HG02623 (cell line): ENCODE measurements at regions not wholly inside any gene's neighbourhood (a gene's known extent, or its start where the extent isn't known, plus 50 kb on each side); places are given as distances from the start of the nearest gene placed in this dataset.

Source experiments
- ATAC-seq: cut with Tn5 transposase; IDR thresholded peaks from one replicate; pipeline ENCODE4 v1.9.1; 2021; ENCODE audit warnings: moderate library complexity; ENCODE audit not compliant: unreplicated experiment

DNA sequence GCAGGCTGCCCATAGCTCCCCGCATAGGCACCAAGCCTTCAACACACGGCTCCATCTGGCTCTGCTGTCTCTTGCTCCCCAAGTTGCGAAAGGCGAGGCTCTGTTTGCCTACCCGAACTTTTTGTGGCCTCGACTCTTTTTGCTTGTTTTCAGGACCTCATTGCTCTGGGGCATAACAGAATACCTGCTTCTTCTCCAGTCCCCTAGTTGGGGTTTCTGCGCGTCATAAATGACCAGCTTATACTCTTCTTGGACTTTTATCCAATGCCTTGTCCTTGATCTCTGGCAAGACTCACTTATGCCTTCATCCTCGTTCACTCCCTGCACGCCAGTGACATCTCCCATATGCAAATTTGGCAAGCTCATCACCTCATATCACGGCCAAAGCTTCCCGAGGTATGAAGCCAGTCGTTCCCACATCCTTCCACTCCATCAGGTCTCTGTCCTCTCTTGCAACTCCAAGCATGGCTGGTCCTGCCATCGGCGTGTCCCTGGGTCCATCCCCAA, 238.8 kb upstream of the ADAMTS16 start:
- ATAC-seq = no peak

DNA sequence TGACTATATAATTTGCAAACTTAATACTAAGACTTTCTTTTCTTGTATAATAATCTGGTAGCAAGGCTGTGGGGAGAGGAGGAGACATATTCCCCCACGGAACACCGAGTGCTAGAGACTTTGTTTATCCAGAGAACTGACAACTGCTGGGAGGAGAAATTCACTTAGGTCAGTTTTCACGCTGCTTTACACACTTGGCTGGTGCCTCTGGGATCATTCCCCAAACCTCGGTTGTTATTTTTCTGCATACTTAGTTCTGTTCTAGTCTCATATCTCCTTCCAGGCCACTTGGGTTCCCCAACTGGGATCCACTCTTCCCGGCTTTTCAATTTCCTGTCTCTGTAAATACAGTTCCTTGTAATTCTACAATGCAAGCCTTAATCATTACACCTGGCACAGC, 238.2 kb upstream of the ADAMTS16 start:
- no peak for ATAC-seq

DNA sequence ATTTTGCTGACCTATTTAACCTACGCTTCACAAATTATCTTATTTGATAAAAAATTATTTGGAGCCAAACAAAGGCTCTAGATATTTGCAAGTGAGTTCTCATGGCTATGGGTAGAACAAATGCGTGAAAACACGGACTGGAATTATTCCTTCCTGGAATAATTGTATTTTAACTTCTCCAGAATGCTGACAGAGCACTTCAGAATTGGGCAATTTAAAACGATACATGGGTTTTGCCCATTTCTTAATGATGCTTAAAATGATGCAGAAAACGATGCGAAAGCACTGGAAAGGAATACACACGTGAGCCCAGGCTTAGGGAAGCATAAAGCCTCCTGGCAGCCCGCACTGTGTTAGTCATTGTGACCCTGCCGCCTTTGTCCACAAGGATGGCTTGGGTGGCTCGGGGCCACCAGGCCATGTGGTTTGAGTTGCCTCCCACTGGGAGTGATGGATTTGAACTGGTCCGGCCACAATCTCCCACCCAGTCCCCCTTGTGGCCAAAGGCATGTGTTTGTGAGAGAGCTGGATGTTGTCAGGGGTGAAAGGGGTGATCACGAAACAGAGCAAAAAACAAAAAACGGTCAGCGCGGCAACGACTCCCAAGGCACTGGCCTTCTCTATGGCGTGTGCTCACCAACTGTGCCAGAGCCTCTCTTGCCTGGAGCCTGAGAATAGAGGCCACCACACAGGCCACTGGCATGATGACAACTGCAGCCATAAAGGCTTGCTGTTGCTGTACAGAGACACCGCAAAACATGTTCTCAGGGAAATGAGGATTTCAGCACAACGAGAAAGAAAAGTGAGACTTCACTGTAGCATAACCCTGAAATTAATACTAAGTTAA, 234.2 kb upstream of the ADAMTS16 start:
- no peak for ATAC-seq

DNA sequence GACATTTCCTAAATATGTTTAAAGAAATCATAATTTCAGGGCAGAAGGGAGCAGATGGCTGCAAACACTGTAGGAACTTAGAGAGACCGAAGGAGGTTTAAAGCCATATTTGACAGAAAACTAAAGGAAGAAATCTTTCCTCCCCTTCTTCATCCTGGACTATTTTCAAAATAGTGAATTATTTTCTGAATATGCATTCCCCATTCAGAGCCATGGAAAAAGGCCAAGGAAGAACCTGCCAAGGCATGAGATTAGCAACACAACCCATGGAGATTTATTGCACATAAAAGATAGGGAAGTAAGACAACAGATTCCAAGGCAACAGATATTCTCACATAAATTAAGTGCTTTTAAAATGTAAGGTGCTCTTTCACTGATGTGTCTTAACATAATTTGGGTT, 233.3 kb upstream of the ADAMTS16 start:
- ATAC-seq = no peak

DNA sequence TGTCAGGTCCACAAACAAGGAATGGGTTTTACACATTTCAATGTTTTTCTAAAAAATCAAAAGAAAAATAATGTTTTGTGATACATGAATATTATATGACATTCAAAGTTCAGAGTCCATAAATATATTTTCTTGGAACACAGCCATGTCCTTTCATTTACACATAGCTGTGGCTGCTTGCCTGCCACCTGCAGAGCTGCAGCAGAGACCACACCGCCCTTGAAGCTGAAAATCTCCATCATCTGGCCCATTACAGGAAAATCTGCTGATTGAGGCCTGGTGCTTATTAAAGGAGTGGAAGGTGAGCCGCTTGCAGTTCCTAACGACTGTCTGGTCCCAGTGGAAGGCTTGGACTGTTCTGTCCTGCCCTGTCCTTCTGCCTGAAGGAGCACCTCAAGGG, 232.6 kb upstream of the ADAMTS16 start:
- ATAC-seq = no peak

DNA sequence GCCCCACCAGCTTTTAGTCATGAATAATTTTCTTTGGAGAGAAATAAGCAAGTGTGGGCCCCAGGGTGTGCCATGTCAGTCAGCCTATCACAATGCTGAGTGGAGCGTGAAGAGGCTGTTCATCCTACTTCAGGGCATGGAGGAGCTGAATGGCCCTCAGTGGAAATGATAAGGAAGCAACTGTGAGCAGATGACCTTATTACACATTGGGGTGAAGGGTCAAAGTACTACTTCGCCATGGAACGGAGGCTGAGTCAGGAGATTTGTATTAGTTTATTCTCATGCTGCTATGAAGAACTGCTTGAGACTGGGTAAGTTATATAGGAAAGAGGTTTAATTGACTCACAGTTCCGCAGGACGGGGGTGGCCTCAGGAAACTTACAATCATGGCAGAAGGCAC, 231.0 kb upstream of the ADAMTS16 start:
- no peak for ATAC-seq

DNA sequence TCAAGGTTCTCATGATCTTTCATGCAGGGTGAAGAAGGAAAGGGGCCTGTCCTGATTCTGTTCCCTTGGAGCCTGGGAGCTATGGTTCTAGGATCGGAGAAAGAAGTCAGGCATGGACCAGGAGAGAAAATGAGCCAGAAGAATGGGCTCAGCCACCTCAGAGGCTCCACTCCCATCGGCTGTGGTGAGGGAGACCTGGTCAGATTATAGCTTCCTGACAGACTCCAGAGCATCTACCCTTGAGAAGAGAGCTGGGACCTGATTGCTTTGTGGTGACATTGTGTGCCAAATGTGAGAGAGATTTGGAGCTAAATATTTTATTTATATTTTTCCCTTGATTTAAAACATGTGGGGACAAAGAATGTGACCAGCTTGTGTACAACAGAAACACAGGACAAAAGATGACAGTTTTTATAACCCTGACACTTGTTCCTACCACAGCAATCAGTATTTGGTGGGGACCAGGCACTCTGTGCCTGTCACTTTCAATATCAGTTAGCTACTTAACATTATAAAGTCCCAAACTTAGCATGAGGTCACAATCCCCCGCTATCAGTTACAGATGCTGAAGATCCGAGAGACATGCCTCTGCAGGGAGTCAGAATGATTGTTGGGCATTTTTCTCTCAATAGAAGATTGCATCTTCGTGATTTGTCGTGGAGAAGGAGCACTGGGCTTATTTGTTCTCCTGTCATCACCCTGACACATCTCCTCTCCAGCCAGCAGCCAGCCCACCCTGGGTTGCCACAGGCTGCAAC, 228.3 kb upstream of the ADAMTS16 start:
- ATAC-seq = no peak

DNA sequence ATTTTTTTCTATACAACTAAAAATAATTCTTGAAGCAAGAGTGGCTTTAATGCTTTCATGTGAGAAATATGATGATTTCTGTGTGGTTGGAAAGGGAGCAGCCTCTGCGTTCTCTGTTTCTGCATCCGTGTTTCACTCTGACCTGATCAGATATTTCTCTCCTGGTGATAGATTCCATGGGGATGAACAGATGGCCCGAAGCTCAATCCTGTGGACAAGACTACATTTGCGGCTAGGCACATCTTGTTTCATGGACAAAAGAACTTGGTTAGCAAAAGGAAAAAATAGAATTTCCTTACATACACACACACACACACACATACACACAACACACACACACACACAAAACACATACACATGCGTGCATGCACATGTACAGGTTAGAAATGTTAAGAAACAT, 218.2 kb upstream of the ADAMTS16 start:
- ATAC-seq = no peak

DNA sequence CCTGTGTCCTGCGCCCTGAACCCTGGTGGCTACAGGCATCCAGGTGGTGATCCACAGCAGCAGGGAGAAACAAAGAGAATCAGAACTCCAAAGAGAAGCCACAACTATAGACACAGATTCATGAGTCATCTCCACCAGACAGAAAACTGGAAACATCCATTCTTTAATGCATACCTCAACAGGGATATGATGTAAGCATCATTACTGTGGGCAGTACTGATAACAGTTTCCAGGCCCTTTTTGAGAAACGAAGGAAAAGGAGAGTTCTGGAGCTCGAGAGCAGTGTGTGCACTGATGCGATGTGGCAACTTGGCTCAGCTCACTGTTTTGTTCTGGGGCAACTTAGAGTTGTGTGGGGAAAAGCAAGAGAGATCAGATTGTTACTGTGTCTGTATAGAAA, 215.6 kb upstream of the ADAMTS16 start:
- no peak for ATAC-seq

DNA sequence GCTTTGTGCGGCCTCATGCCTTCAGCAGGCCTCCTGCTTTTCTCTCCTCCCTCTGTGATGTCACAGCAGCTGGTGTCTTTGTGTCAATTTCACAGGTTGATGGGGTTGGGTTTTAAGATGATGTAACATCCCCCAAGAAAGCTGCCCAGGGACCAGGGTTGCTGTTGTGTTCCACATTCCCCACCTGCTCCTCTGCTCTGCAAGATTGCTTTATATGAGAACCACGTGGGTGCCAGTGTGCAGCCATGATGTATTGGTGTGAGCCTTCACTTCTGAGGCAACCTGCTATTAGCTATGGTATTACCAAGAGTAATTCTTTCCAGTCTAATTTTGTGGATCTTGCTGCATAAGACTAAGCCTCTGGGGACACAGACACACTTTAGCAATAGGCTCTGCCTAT, 213.0 kb upstream of the ADAMTS16 start:
- no peak for ATAC-seq

DNA sequence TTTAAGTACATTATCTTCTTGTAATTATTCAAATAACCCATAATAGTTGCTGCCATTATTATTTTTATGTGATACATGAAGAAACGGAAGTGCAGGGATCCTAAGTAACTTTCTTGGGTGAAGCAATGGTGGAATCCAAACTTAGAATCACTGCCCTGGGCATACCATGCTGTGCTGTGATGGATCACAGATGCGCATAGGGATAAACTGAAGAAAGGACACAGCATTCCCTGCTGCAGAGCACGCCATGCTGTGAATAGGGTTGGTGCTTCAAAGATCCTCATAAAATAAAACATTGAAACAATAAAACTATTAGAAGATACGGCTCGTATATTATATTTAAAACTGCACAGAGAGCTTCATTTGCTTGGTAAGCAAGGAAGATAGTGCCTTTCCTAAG, 211.7 kb upstream of the ADAMTS16 start:
- no peak for ATAC-seq

DNA sequence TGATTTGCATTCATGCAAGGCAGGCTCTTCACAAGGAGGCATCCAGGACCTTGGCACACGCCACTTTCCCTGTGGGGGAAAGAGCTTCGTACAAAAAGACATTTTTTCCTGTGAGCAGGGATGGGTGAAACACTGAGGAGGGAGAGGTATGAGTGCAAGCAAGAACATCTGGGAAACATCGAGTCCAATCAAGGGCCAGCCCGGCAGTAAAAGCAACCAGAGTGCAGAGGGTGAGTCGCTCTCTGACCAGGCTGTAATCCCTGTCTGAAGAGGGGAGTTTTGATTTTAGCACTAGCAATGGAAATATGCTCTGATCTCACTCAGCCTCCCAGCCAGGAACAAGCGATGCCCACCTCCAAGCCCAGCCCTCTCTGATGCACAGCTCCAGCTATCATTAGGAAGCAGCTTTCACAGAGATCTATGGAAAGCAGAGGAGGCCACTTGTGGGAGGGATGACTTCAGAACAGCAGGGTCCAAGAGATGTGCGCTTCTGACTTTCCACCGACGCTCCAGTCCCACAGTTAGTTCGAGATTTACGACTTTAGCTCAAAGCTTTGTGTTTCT, 211.0 kb upstream of the ADAMTS16 start:
- ATAC-seq = no peak

DNA sequence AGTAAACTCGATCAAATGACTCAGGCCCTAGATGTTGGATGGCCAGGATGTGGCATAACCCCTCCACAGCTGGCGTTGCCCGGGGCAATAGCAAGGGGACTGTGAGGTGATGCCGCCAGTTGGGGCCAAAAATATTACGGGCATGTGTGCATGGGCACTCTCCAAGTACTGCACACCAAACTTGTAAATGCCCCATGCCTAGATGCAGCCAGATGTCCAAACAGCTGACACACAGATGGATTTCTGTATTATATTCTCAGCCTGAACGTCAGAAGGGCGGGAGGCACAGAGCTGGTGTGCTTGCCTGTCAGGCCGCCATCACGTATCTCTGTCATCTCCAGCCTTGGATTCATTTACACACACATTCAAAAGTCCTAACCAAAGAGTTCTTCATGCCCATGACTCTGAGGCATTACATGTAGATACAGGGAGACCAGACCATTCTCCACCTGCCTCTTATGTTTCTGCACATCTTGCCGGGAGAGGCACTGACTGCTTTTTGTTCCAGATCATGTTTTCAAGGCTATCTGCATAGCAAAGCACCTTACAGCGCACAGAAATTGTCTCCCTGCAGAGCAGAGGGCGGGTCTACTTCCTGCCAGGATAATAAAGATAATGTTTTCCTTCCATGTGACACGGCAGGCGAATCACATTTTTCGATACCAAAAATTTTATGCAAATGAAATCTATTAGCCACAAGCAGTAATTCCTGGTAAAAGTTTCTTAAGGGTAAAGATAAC, 200.9 kb upstream of the ADAMTS16 start:
- no peak for ATAC-seq

DNA sequence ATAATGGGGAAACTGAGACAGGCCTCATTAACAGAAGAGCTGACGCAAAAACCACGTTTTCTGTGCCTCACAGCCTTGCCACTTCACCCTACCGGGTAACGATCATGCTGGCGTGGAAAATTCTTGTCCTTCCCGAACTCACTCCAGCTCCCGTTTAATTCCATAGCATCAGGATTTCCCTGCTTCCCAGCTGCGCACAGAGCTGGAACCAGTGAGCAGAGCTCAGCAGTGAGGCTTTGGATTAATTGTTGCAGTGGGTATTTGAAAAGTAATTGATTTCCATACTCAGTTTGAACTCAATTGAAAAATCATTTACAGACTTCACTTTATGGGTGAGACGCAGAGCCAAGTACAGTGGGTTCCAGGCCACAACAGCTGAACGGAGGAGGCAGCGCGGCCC, 199.0 kb upstream of the ADAMTS16 start:
- ATAC-seq = no peak

DNA sequence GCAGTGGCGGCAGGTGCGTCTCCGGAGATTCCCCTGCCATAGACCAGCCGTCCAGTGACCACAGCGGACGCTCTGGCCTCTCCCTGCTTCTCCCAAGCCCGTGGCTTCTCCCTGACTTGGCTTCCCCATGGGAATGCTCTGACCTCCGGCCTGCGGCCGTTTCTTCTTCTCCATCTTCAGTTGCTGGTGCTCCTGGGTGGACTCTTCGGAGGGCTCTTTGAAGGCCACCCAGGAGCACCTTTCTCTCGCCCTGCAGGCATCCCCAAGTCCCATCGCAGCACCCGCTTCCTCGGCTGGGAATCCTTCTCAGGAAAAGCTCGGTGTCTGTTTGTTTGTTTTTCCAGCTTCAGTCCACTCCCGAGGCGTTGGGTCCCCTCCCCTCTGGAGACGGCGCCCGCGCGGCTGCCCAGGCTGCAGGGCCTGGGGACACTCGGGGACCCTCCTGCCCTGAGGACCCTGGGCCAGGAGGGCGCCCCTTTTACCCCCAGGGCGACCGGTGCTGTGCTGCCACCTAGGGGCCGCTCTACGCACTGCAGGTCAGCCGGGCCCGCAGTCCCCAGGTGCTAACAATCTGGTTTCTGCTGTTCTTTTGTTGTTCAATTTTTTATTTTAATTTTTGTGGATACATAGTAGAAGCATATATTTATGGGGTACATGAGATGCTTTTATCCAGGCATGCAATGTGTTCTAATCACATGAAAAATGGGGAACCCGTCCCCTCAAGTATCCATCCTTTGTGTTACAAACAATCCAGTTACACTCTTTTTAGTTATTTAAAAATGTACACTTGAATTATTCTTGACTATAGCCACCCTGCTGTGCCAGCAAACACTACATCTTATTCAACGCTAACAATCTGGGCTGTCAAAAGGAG, 197.9 kb upstream of the ADAMTS16 start:
- no peak for ATAC-seq

DNA sequence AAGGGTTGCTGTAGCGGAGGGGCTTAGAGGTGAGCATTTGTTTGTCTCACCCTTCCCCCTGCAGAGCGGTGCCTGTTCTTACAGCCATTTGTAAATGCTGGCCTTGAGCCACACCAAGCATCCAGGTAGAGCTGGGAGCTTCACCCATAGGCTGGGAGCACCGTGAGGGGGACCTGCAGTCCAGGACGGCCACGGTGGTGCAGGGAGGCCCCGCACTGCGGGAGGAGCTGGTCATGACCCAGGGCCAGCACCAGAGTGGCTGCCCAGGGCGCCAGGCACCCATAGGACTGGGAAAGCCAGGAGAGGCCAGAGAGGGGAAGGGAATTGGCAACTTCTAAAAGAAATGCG, 197.3 kb upstream of the ADAMTS16 start:
- ATAC-seq = no peak

DNA sequence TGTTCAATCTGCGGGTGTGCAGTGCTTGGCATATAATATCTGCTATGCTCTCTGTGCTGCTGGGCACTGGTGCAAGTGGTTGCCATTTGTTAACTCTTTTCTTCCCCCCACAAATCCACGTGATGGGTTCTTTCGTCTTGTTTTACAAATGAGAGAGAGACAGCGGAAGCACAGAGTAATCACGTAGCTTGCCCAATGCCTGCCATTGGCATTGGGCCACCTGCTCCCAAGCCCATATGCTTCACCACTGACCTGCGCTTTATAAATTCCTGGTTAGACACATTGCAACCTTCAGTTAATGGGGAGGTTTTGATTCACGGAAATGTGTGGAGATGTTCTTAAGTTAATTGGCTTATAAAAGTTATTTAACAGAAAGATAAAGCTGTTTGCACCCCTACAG, 194.8 kb upstream of the ADAMTS16 start:
- no peak for ATAC-seq

DNA sequence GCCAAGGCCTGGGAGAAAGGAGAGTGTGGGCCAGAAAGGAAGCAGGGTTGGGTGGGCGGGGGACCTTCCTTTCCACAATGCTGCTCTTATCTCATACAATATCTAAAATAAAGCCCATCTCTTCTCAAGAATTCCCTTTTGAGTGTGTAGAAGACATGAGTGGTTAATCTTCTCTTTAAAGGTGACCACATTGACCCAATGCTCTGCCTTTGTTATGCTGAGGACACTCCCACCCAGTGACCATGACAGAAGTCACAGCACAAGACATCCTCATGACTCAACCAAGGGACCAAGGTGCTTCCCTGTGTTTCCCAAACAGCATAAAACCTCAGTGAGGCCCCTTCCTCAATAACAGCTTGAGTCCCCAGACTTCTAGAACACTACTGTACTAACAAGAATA, 193.0 kb upstream of the ADAMTS16 start:
- ATAC-seq = no peak

DNA sequence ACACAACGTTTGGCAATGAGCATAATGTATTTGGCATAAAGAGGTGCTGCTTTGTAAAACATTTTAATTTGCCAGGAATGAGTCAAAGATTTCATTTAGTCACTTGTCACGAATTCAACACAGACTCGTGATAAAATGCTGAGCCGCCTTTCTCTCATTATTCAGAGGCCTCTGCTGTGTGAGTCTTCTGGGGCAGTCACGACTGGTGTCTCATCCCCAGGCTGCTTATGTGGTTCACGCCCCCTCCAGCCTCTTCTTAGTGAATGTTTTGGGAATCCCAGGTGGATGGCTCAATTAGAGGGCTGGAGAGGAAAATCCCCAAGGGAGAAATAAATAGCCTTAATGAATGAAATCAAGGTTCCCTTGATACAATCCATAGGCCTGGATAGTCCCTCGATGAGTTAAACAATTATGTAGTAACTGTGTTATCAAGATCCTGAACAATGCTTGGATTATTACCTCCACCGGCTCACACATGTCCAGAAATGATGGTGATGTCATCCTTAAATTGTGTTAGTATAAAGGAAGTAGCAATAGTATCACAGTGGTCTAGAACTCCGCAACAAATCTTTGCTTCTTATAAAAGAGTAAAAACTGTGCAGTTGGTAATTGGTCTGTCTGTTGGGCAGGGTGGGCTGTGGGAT, 192.1 kb upstream of the ADAMTS16 start:
- ATAC-seq = no peak

DNA sequence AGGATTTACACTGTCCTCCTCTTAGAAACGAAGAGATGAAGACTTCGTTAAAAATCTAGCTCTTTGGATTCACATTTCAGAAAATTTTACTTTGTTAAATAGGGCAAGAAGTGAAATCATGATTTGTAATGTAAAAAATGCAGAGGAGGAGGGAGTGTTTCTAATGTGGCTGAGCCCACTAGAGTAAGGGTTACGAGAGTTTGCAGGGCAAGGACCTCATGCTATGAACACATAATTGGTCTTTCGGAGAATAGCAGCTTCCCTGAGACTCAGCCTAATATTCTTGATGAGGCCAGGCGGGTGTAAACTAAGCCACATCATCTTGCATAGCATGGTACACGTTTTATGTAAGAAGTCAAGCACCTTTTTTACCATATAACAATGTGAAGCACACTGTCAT, 191.0 kb upstream of the ADAMTS16 start:
- no peak for ATAC-seq
